Endothelial cell (in vitro differentiated cells): ENCODE measurements at regions not wholly inside any gene's neighbourhood (a gene's known extent, or its start where the extent isn't known, plus 50 kb on each side); places are given as distances from the start of the nearest gene placed in this dataset.
"Not testable (repeated sequence)": the region's sequence is repeated elsewhere in the genome, so short reads cannot be mapped to it uniquely, and the experiment has no call there.

Source experiments
- DNase-seq: peaks from one replicate; pipeline ENCODE4 v3.0.0; 2021; ENCODE audit warnings: low spot score
- H3K27ac Mint-ChIP-seq: one replicate; pipeline ENCODE4 v1.8.0; 2021; ENCODE audit warnings: mixed read lengths, inconsistent platforms; ENCODE audit not compliant: unreplicated experiment
- H3K27me3 Mint-ChIP-seq: one replicate; pipeline ENCODE4 v1.8.0; 2021; ENCODE audit warnings: mild to moderate bottlenecking, moderate library complexity, mixed read lengths, inconsistent platforms; ENCODE audit not compliant: unreplicated experiment
- H3K36me3 Mint-ChIP-seq: one replicate; pipeline ENCODE4 v1.8.0; 2021; ENCODE audit warnings: mild to moderate bottlenecking, low read depth, mixed read lengths, inconsistent platforms; ENCODE audit not compliant: unreplicated experiment
- H3K4me1 Mint-ChIP-seq: one replicate; pipeline ENCODE4 v1.8.0; 2021; ENCODE audit warnings: mild to moderate bottlenecking, mixed read lengths, inconsistent platforms; ENCODE audit not compliant: unreplicated experiment
- H3K4me3 Mint-ChIP-seq: one replicate; pipeline ENCODE4 v1.8.0; 2021; ENCODE audit warnings: mild to moderate bottlenecking, mixed read lengths, inconsistent platforms; ENCODE audit not compliant: unreplicated experiment
- H3K9me3 Mint-ChIP-seq: one replicate; pipeline ENCODE4 v1.8.0; 2021; ENCODE audit warnings: mixed read lengths, inconsistent platforms; ENCODE audit not compliant: unreplicated experiment
- CTCF ChIP-seq: fragments of 200-600 bp; sonication (generic); IDR thresholded peaks from one replicate; pipeline ENCODE4 v1.5.0; 2021; ENCODE audit warnings: antibody characterized with exemption; ENCODE audit not compliant: unreplicated experiment

- DNase-seq, H3K27me3 Mint-ChIP-seq, H3K27ac Mint-ChIP-seq, H3K4me1 Mint-ChIP-seq, H3K4me3 Mint-ChIP-seq, H3K36me3 Mint-ChIP-seq, H3K9me3 Mint-ChIP-seq: not testable (repeated sequence)
Observed at GRCh38 chr12:14032191-14032590, 50.8 kb upstream of the GRIN2B start.

DNA sequence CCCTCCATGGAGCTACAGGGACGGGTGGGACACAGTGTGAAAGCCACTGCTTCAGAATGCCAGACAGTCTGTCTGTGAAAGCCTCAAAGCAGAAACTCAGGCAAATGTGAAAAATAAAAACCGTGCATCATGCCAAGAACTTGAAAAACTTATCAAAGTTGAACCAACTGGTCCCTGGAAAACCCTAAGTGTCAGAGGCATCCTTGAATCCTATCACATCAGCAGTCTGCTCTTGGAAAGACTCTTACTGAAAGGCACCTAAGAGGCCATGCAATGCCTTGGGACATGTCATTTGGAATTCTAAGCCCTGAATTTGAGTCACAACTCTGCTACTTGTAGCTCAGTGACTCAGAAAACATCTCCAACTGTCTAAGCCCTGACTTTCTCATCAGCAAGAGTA is 62.4 kb upstream of the GRIN2B start:
- H3K27me3 Mint-ChIP-seq, result no peaks in the 10 kb centered on the region
- DNase-seq, result no peak
- no peaks in the 10 kb centered on the region for H3K36me3 Mint-ChIP-seq
- no peaks in the 10 kb centered on the region for H3K9me3 Mint-ChIP-seq
- no peak for TF ChIP-seq CTCF
- no peak overlapping the region for H3K4me3 Mint-ChIP-seq
- H3K4me1 Mint-ChIP-seq, result no peaks in the 10 kb centered on the region
- no peak overlapping the region for H3K27ac Mint-ChIP-seq

DNA sequence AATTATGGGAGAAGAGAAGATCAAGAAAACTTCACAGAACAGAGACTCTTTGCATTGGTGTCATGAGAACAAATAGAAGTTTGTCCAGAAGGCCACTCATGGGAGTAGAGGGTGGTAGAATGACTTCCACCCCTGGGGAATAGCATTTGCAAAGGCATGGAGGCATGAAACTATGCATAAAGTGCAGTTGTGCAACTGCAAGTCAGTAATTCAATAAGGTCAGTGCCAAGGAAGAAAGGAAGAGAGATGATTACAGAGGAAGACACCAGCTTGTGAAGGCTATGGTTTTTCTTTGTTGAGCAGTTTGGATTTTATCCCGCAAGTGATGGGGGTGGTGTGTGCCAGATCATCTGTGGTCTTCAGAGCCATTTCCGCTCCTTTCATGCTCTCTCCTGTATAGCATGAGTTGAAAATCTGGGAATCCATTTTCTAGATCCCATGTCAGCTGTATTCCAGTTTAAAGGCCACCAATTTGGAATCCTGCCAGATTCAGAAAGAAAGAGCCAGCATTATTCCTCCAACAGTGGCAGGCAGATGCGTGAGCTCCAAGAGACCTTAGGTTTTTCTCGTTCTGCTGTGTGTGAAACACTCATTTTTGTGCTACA is 67.6 kb upstream of the GRIN2B start:
- Mint-ChIP-seq H3K36me3 (no peaks in the 10 kb centered on the region), H3K4me3 (no peak overlapping the region), H3K4me1 (no peaks in the 10 kb centered on the region), H3K27ac (no peak overlapping the region), H3K9me3 (no peaks in the 10 kb centered on the region), H3K27me3 (peaks cover 2% of the 10 kb centered on the region)
- no peak for TF ChIP-seq CTCF
- DNase-seq, result no peak

GRCh38 chr12:14057895-14058294 is 76.5 kb upstream of the GRIN2B start:
- no peaks in the 10 kb centered on the region for H3K4me1 Mint-ChIP-seq
- no peaks in the 10 kb centered on the region for H3K27me3 Mint-ChIP-seq
- no peaks in the 10 kb centered on the region for H3K36me3 Mint-ChIP-seq
- no peak overlapping the region for H3K27ac Mint-ChIP-seq
- DNase-seq, result no peak
- no peak overlapping the region for H3K4me3 Mint-ChIP-seq
- no peak for TF ChIP-seq CTCF
- no peaks in the 10 kb centered on the region for H3K9me3 Mint-ChIP-seq

GRCh38 chr12:14058717-14059116 is 77.3 kb upstream of the GRIN2B start:
- DNase-seq, result no peak
- H3K9me3 Mint-ChIP-seq, result no peaks in the 10 kb centered on the region
- H3K4me3 Mint-ChIP-seq, result no peak overlapping the region
- no peaks in the 10 kb centered on the region for H3K4me1 Mint-ChIP-seq
- TF ChIP-seq CTCF, result no peak
- no peak overlapping the region for H3K27ac Mint-ChIP-seq
- no peaks in the 10 kb centered on the region for H3K27me3 Mint-ChIP-seq
- H3K36me3 Mint-ChIP-seq, result no peaks in the 10 kb centered on the region
